HepG2 (cell line): ENCODE measurements at regions not wholly inside any gene's neighbourhood (a gene's known extent, or its start where the extent isn't known, plus 50 kb on each side); places are given as distances from the start of the nearest gene placed in this dataset.

Experiments
- DDIT3 ChIP-seq: sonication (generic); formaldehyde crosslinking; IDR thresholded peaks from 2 replicates; pipeline ENCODE4 v1.4.0; 2020; ENCODE audit warnings: mild to moderate bottlenecking, missing genetic modification reagents
- FOXK2 ChIP-seq: fragments of 450-650 bp; IDR thresholded peaks from 2 replicates; pipeline ENCODE4 v1.6.1; 2016
- MBD4 ChIP-seq: IDR thresholded peaks from 2 replicates; pipeline ENCODE4 v1.6.1; 2012; ENCODE audit warnings: low read length, inconsistent platforms, borderline replicate concordance
- MYC ChIP-seq: sonication (generic); formaldehyde crosslinking; IDR thresholded peaks from 2 replicates; pipeline ENCODE4 v1.9.0; 2021; ENCODE audit warnings: missing genetic modification reagents, borderline replicate concordance
- PBX3 ChIP-seq: sonication (generic); formaldehyde crosslinking; IDR thresholded peaks from 2 replicates; pipeline ENCODE4 v1.8.1; 2023; ENCODE audit warnings: missing genetic modification reagents, inconsistent platforms, borderline replicate concordance
- SMYD3 ChIP-seq: sonication (generic); formaldehyde crosslinking; IDR thresholded peaks from 2 replicates; pipeline ENCODE4 v1.8.1; 2023; ENCODE audit warnings: mild to moderate bottlenecking, missing genetic modification reagents
- THAP7 ChIP-seq: sonication (generic); formaldehyde crosslinking; IDR thresholded peaks from 2 replicates; pipeline ENCODE4 v1.8.1; 2023; ENCODE audit warnings: mild to moderate bottlenecking, missing genetic modification reagents
- TRAFD1 ChIP-seq: sonication (generic); formaldehyde crosslinking; IDR thresholded peaks from 2 replicates; pipeline ENCODE4 v1.5.1; 2020; ENCODE audit warnings: missing genetic modification reagents, mild to moderate bottlenecking, borderline replicate concordance
- ZC3H4 ChIP-seq: sonication (generic); formaldehyde crosslinking; IDR thresholded peaks from 2 replicates; pipeline ENCODE4 v1.4.0; 2020; ENCODE audit warnings: missing genetic modification reagents, borderline replicate concordance
- ZHX2 ChIP-seq, 2 experiments: sonication (generic) in 1 of 2; formaldehyde crosslinking in 1 of 2; IDR thresholded peaks; 2 replicates each; pipeline versions ENCODE4 v1.6.1 to v1.9.0; 2014 to 2022; ENCODE audit warnings: antibody characterized with exemption in 1 of 2, borderline replicate concordance in 1 of 2, inconsistent platforms in 1 of 2, low read depth in 1 of 2, missing genetic modification reagents in 1 of 2
- ZNF30 ChIP-seq: sonication (generic); formaldehyde crosslinking; IDR thresholded peaks from 2 replicates; pipeline ENCODE4 v1.5.0; 2020; ENCODE audit warnings: mild to moderate bottlenecking, missing genetic modification reagents
- ZNF609 ChIP-seq: sonication (generic); formaldehyde crosslinking; IDR thresholded peaks from 2 replicates; pipeline ENCODE4 v1.4.0; 2020; ENCODE audit warnings: mild to moderate bottlenecking, missing genetic modification reagents, borderline replicate concordance

- TF ChIP-seq ZHX2 (IDR thresholded peaks at IDR 0.05; ENCODE audit: low read depth): no peak
- TF ChIP-seq ZHX2 (CRISPR knock-in tag; IDR thresholded peaks at IDR 0.05; ENCODE audit: borderline replicate concordance): no peak
- TF ChIP-seq THAP7 (CRISPR knock-in tag): no peak
- no peak for TF ChIP-seq SMYD3 (CRISPR knock-in tag)
- peak; percentile 65; the same call in 1 of the 2 replicates for TF ChIP-seq FOXK2
- no peak for TF ChIP-seq DDIT3 (CRISPR knock-in tag)
- no peak for TF ChIP-seq ZC3H4 (CRISPR knock-in tag)
- TF ChIP-seq MYC (CRISPR knock-in tag): peak; percentile 51; the same call in 1 of the 2 replicates
- TF ChIP-seq ZNF30 (CRISPR knock-in tag): no peak
- no peak for TF ChIP-seq TRAFD1
- peak; percentile 84 for TF ChIP-seq ZNF609 (CRISPR knock-in tag)
- TF ChIP-seq PBX3 (CRISPR knock-in tag): no peak
- no peak for TF ChIP-seq MBD4
These were observed 83.6 kb downstream of the SIK1 start (continued) for GRCh38 chr21:43343095-43343991.
